ENCODE measurements at regions not wholly inside any gene's neighbourhood (a gene's known extent, or its start where the extent isn't known, plus 50 kb on each side); places are given as distances from the start of the nearest gene placed in this dataset.

DNA sequence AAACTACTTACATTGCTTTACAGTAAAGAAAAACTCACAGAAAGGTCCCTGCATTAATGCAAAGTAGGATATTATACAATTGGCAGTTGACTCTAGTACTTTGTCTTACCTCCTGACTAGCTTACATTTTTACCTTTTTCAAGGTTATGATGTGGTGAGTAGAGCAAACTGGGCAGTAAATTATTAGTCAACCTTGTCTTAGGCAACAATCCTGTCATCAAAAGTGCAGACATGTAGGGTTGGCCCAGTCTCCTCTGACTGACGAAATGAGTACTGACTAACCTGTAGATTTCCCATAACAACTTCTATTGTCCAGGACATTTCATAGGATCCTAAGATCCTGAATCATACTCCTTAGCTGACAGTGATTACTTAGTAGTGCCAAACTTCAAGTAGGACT is 142.0 kb upstream of the NUDT6 start:
- H3K27ac ChIP-seq (ENCODE audit: low read length), result no peak overlapping the region
- no peak overlapping the region for H3K27ac Mint-ChIP-seq
- ChIA-PET POLR2A (no interaction called here), CTCF (no interaction called here)
- no peak overlapping the region for H3K4me3 ChIP-seq (ENCODE audit: control insufficient read depth in 1 of 2, extremely low read depth in 1 of 2, low read length in 1 of 2)
- peaks cover 0 to 3% of the 10 kb centered on the region in 2 donors for H3K36me3 ChIP-seq (ENCODE audit: control insufficient read depth in 2 of 2, extremely low read depth in 1 of 2, insufficient read depth in 1 of 2, low read length in 1 of 2)
- H3K4me1 Mint-ChIP-seq, result no peaks in the 10 kb centered on the region
- no peaks in the 10 kb centered on the region for H3K4me1 ChIP-seq (ENCODE audit: control insufficient read depth in 1 of 2, extremely low read depth in 1 of 2, insufficient read depth in 2 of 2, low read length in 2 of 2)
- 100% methylated on average over 1 of the region's 1 CpG for WGBS (ENCODE audit: insufficient coverage)
- no peak overlapping the region for H3K4me3 Mint-ChIP-seq
- peaks cover 0 to 2% (median 1%) of the 10 kb centered on the region in 3 donors for H3K9me3 Mint-ChIP-seq
- H3K27me3 ChIP-seq (replicated peaks in 1 of 2; ENCODE audit: control insufficient read depth in 2 of 2, extremely low read depth in 1 of 2, insufficient read depth in 2 of 2, low read length in 1 of 2), result no peaks in the 10 kb centered on the region
- no peaks in the 10 kb centered on the region for H3K27me3 Mint-ChIP-seq
- no peaks in the 10 kb centered on the region for H3K9me3 ChIP-seq
- peaks cover 43% of the 10 kb centered on the region for H3K36me3 Mint-ChIP-seq
- ATAC-seq (replicated peaks in 1 of 4), result no peak
- no peak for DNase-seq

DNA sequence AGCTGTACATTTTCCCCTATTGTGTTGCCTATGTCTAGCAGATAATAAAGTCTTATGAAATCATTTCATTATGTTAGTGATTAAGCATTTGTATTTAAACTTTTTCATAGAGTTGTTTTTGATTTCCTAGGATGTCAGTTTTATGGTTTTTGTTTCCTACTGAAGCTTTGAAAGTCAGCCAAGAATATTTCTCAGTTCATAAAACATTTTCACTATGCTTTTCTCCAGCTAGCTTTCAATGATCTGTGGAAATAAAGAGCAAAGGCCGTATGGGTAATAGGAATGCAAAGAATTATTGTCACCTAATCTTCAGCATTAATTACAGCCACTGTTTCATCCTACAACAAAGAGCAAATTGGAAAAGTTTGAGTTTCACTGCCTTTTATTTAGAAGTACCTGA is 145.7 kb upstream of the NUDT6 start:
- no peak overlapping the region for H3K27ac ChIP-seq (ENCODE audit: low read length)
- no CpG with 5 or more reads among the region's 1 CpG for WGBS (ENCODE audit: insufficient coverage)
- ChIA-PET POLR2A (no interaction called here), CTCF (interaction anchor here in 1 of 2 donors (0.6 kb wide), 1 partner anchor 1296 kb away, joined by 4 read pairs; no protein-coding TSS in a partner anchor)
- Mint-ChIP-seq H3K36me3 (peaks cover 18% of the 10 kb centered on the region), H3K9me3 (no peaks in the 10 kb centered on the region), H3K4me3 (no peak overlapping the region), H3K4me1 (no peaks in the 10 kb centered on the region), H3K27me3 (no peaks in the 10 kb centered on the region), H3K27ac (no peak overlapping the region)
- H3K27me3 ChIP-seq (replicated peaks in 1 of 2; ENCODE audit: control insufficient read depth in 2 of 2, extremely low read depth in 1 of 2, insufficient read depth in 2 of 2, low read length in 1 of 2), result no peaks in the 10 kb centered on the region
- ATAC-seq (replicated peaks in 1 of 4) (no peak), DNase-seq (no peak)
- no peaks in the 10 kb centered on the region for H3K4me1 ChIP-seq (ENCODE audit: control insufficient read depth in 1 of 2, extremely low read depth in 1 of 2, insufficient read depth in 2 of 2, low read length in 2 of 2)
- H3K4me3 ChIP-seq (ENCODE audit: control insufficient read depth in 1 of 2, extremely low read depth in 1 of 2, low read length in 1 of 2), result no peak overlapping the region
- no peaks in the 10 kb centered on the region for H3K36me3 ChIP-seq (ENCODE audit: control insufficient read depth in 2 of 2, extremely low read depth in 1 of 2, insufficient read depth in 1 of 2, low read length in 1 of 2)
- no peaks in the 10 kb centered on the region for H3K9me3 ChIP-seq

DNA sequence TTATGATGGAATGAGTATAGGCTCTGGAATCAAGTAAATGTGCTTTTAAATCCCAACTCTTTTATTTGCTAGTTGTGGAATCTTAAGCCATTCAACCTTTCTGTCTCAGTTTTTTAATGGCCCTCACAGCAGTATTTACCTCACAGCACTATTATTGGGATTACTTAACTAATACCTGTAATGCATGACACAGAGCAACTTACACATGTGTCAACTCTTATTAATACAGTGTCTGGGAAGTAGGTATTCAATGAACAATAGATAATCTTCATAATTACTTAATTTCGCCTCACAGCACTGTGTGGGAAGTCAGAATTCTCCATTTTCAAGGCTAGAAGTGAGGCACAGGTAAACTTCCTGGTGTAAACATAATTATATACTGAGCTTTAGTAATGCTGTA is 149.7 kb upstream of the NUDT6 start:
- no peak overlapping the region for H3K27ac ChIP-seq (ENCODE audit: low read length)
- peaks cover 14% of the 10 kb centered on the region for H3K36me3 Mint-ChIP-seq
- no peak overlapping the region for H3K4me3 ChIP-seq (ENCODE audit: control insufficient read depth in 1 of 2, extremely low read depth in 1 of 2, low read length in 1 of 2)
- no peaks in the 10 kb centered on the region for H3K27me3 Mint-ChIP-seq
- ATAC-seq (replicated peaks in 1 of 4) (no peak), DNase-seq (no peak)
- no peaks in the 10 kb centered on the region for H3K36me3 ChIP-seq (ENCODE audit: control insufficient read depth in 2 of 2, extremely low read depth in 1 of 2, insufficient read depth in 1 of 2, low read length in 1 of 2)
- no peaks in the 10 kb centered on the region for H3K9me3 Mint-ChIP-seq
- no CpG with 5 or more reads among the region's 1 CpG for WGBS (ENCODE audit: insufficient coverage)
- H3K4me3 Mint-ChIP-seq, result no peak overlapping the region
- H3K4me1 ChIP-seq (ENCODE audit: control insufficient read depth in 1 of 2, extremely low read depth in 1 of 2, insufficient read depth in 2 of 2, low read length in 2 of 2), result no peaks in the 10 kb centered on the region
- H3K9me3 ChIP-seq, result no peaks in the 10 kb centered on the region
- ChIA-PET POLR2A (no interaction called here), CTCF (no interaction called here)
- H3K4me1 Mint-ChIP-seq, result no peaks in the 10 kb centered on the region
- no peaks in the 10 kb centered on the region for H3K27me3 ChIP-seq (replicated peaks in 1 of 2; ENCODE audit: control insufficient read depth in 2 of 2, extremely low read depth in 1 of 2, insufficient read depth in 2 of 2, low read length in 1 of 2)
- no peak overlapping the region for H3K27ac Mint-ChIP-seq

DNA sequence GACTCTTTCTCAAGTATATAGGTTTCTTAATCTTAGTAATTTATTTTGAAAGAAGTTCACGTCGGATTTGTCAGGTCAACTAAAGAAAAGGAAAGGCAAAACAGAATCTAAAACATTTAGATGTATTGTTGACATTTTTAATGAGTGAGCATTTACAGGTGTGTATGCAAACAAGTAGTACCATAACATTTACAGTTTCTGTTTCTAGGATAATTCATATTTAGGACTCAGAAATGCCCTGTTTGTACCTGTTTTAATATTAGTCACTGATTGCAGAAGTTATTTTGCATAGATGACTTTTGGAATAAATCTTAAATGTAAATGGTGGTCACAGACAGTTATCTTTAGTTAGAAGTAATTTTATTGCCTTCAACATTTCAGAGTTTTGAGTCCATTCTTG is 151.3 kb upstream of the NUDT6 start:
- CTCF ChIA-PET, result no interaction called here
- Histone ChIP-seq H3K4me1 (ENCODE audit: control insufficient read depth in 1 of 2, extremely low read depth in 1 of 2, insufficient read depth in 2 of 2, low read length in 2 of 2) (no peaks in the 10 kb centered on the region), H3K36me3 (ENCODE audit: control insufficient read depth in 2 of 2, extremely low read depth in 1 of 2, insufficient read depth in 1 of 2, low read length in 1 of 2) (no peaks in the 10 kb centered on the region), H3K4me3 (ENCODE audit: control insufficient read depth in 1 of 2, extremely low read depth in 1 of 2, low read length in 1 of 2) (no peak overlapping the region), H3K27ac (ENCODE audit: low read length) (no peak overlapping the region), H3K27me3 (replicated peaks in 1 of 2; ENCODE audit: control insufficient read depth in 2 of 2, extremely low read depth in 1 of 2, insufficient read depth in 2 of 2, low read length in 1 of 2) (no peaks in the 10 kb centered on the region), H3K9me3 (no peaks in the 10 kb centered on the region)
- Mint-ChIP-seq H3K27ac (no peak overlapping the region), H3K4me1 (no peaks in the 10 kb centered on the region), H3K4me3 (no peak overlapping the region), H3K36me3 (peaks cover 20% of the 10 kb centered on the region), H3K9me3 (no peaks in the 10 kb centered on the region), H3K27me3 (no peaks in the 10 kb centered on the region)
- POLR2A ChIA-PET, result no interaction called here
- no peak for ATAC-seq (replicated peaks in 1 of 4)
- DNase-seq, result no peak
- WGBS (ENCODE audit: insufficient coverage), result no CpG with 5 or more reads among the region's 2 CpGs

DNA sequence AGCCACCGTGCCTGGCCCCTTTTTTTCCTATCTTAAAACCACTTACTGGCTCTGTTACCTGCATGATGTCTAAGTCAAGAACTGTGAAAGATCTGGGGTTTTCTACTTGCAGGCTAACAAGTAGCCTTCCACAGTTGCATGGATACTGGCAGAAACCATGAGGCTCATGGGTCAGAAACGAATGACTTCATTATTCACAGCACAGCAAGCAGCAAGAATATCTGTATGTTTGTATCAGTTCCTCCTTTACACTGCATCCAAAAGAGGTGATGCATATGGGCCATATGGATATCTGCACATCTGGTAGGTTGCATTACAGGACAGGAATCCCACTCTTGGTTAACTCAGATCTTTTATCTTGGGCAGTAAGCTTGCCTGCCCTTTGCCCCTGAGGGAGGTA is 154.9 kb upstream of the NUDT6 start:
- no CpG with 5 or more reads among the region's 2 CpGs for WGBS (ENCODE audit: insufficient coverage)
- Histone ChIP-seq H3K4me3 (ENCODE audit: control insufficient read depth in 1 of 2, extremely low read depth in 1 of 2, low read length in 1 of 2) (no peak overlapping the region), H3K27ac (ENCODE audit: low read length) (no peak overlapping the region), H3K4me1 (ENCODE audit: control insufficient read depth in 1 of 2, extremely low read depth in 1 of 2, insufficient read depth in 2 of 2, low read length in 2 of 2) (no peaks in the 10 kb centered on the region), H3K36me3 (ENCODE audit: control insufficient read depth in 2 of 2, extremely low read depth in 1 of 2, insufficient read depth in 1 of 2, low read length in 1 of 2) (no peaks in the 10 kb centered on the region), H3K9me3 (no peaks in the 10 kb centered on the region), H3K27me3 (replicated peaks in 1 of 2; ENCODE audit: control insufficient read depth in 2 of 2, extremely low read depth in 1 of 2, insufficient read depth in 2 of 2, low read length in 1 of 2) (no peaks in the 10 kb centered on the region)
- H3K4me1 Mint-ChIP-seq, result no peaks in the 10 kb centered on the region
- peaks cover 45% of the 10 kb centered on the region for H3K36me3 Mint-ChIP-seq
- no peak overlapping the region for H3K27ac Mint-ChIP-seq
- CTCF ChIA-PET, result interaction anchor here in 1 of 2 donors (0.6 to 0.7 kb wide), 2 partner anchors 45 to 159 kb away, joined by 3 read pairs; no protein-coding TSS in a partner anchor
- H3K27me3 Mint-ChIP-seq, result no peaks in the 10 kb centered on the region
- ATAC-seq (replicated peaks in 1 of 4) (no peak), DNase-seq (no peak)
- POLR2A ChIA-PET, result no interaction called here
- no peak overlapping the region for H3K4me3 Mint-ChIP-seq
- H3K9me3 Mint-ChIP-seq, result no peaks in the 10 kb centered on the region

DNA sequence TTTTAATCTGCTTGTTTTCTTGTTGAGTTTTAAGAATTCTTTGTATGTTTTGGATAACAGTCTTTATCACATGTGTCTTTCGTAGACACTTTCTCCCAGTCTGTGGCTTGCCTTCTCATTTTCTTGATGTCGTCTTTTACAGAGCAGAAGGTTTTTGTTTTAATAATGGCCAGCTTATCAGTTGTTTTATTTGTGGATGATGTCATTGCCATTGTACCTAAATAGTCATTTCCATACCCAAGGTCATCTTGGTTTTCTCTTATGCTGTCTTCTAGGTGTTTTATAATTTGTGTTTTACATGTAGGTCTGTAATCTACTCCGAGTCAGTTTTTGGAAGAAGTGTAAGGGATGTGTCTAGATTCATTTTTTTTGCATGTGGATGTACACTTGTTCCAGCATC is 159.6 kb upstream of the NUDT6 start:
- no CpG with 5 or more reads among the region's 3 CpGs for WGBS (ENCODE audit: insufficient coverage)
- Mint-ChIP-seq H3K4me1 (peaks cover 0 to 2% (median 1%) of the 10 kb centered on the region in 3 donors), H3K4me3 (no peak overlapping the region), H3K27ac (no peak overlapping the region), H3K36me3 (peaks cover 61% of the 10 kb centered on the region), H3K9me3 (no peaks in the 10 kb centered on the region), H3K27me3 (no peaks in the 10 kb centered on the region)
- CTCF ChIA-PET, result no interaction called here
- ATAC-seq (replicated peaks in 1 of 4) (no peak), DNase-seq (no peak)
- Histone ChIP-seq H3K27ac (ENCODE audit: low read length) (no peak overlapping the region), H3K9me3 (no peaks in the 10 kb centered on the region), H3K4me3 (ENCODE audit: control insufficient read depth in 1 of 2, extremely low read depth in 1 of 2, low read length in 1 of 2) (no peak overlapping the region), H3K36me3 (ENCODE audit: control insufficient read depth in 2 of 2, extremely low read depth in 1 of 2, insufficient read depth in 1 of 2, low read length in 1 of 2) (no peaks in the 10 kb centered on the region), H3K4me1 (ENCODE audit: control insufficient read depth in 1 of 2, extremely low read depth in 1 of 2, insufficient read depth in 2 of 2, low read length in 2 of 2) (no peaks in the 10 kb centered on the region), H3K27me3 (replicated peaks in 1 of 2; ENCODE audit: control insufficient read depth in 2 of 2, extremely low read depth in 1 of 2, insufficient read depth in 2 of 2, low read length in 1 of 2) (no peaks in the 10 kb centered on the region)
- POLR2A ChIA-PET, result interaction anchor here in 1 of 2 donors (0.7 kb wide), 1 partner anchor 167 kb away, joined by 3 read pairs; no protein-coding TSS in a partner anchor

DNA sequence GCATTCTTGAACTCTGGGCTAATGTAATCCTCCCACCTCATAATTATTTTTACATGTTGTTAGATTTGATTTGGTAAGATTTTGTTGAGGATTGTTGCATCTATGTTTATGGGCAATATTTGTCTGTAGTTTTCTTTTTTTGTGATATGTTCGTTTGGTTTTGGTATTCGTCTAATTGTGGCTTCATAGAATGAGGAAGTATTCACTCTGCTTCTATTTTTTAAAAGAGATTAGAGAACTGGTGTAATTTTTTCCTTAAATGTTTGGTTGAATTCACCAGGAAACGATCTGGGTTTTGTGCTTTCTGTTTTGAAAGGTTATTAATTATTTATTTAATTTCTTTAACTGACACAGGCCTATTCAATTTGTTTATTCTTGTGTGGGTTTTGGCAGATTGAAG is 161.2 kb upstream of the NUDT6 start:
- Histone ChIP-seq H3K27me3 (replicated peaks in 1 of 2; ENCODE audit: control insufficient read depth in 2 of 2, extremely low read depth in 1 of 2, insufficient read depth in 2 of 2, low read length in 1 of 2) (no peaks in the 10 kb centered on the region), H3K4me3 (ENCODE audit: control insufficient read depth in 1 of 2, extremely low read depth in 1 of 2, low read length in 1 of 2) (no peak overlapping the region), H3K4me1 (ENCODE audit: control insufficient read depth in 1 of 2, extremely low read depth in 1 of 2, insufficient read depth in 2 of 2, low read length in 2 of 2) (no peaks in the 10 kb centered on the region), H3K27ac (ENCODE audit: low read length) (no peak overlapping the region), H3K36me3 (ENCODE audit: control insufficient read depth in 2 of 2, extremely low read depth in 1 of 2, insufficient read depth in 1 of 2, low read length in 1 of 2) (no peaks in the 10 kb centered on the region), H3K9me3 (no peaks in the 10 kb centered on the region)
- WGBS (ENCODE audit: insufficient coverage), result no CpG with 5 or more reads among the region's 3 CpGs
- no peak for ATAC-seq (replicated peaks in 1 of 4)
- ChIA-PET CTCF (interaction anchor here in 1 of 2 donors (0.6 kb wide), 1 partner anchor 1025 kb away, joined by 3 read pairs; no protein-coding TSS in a partner anchor), POLR2A (no interaction called here)
- DNase-seq, result no peak
- peaks cover 0 to 2% (median 1%) of the 10 kb centered on the region in 3 donors for H3K4me1 Mint-ChIP-seq
- peaks cover 65% of the 10 kb centered on the region for H3K36me3 Mint-ChIP-seq
- no peak overlapping the region for H3K4me3 Mint-ChIP-seq
- H3K27me3 Mint-ChIP-seq, result no peaks in the 10 kb centered on the region
- H3K27ac Mint-ChIP-seq, result no peak overlapping the region
- H3K9me3 Mint-ChIP-seq, result peaks cover 0 to 1% (median 0%) of the 10 kb centered on the region in 3 donors

All from T-cell (primary cell).